ENCODE measurements at regions not wholly inside any gene's neighbourhood (a gene's known extent, or its start where the extent isn't known, plus 50 kb on each side); places are given as distances from the start of the nearest gene placed in this dataset.
A peak's percentile ranks its signal among the peaks of the same experiment; 100 is the strongest.

- Histone ChIP-seq H3K36me3 (ENCODE audit: control insufficient read depth in 2 of 2, insufficient read depth in 1 of 2, low read length in 2 of 2) (no peaks in the 10 kb centered on the region), H3K4me3 (ENCODE audit: low read depth, low read length) (no peak overlapping the region), H3K9me3 (ENCODE audit: control insufficient read depth, insufficient read depth, low read depth, low read length) (no peaks in the 10 kb centered on the region), H3K4me1 (ENCODE audit: control insufficient read depth, insufficient read depth, low read length) (peaks cover 7% of the 10 kb centered on the region), H3K27ac (ENCODE audit: extremely low read depth, low read depth, low read length) (no peak overlapping the region)
- CTCF ChIA-PET = interaction anchor here (0.8 kb wide), 1 partner anchor 32 kb away, joined by 3 read pairs; no protein-coding TSS in a partner anchor
- POLR2A ChIA-PET = interaction anchor here (0.9 kb wide), 1 partner anchor 165 kb away, joined by 3 read pairs; no protein-coding TSS in a partner anchor
- TF ChIP-seq ZNF747 (tag by site-specific recombination; IDR thresholded peaks at IDR 0.05) (no peak), ZNF175 (tag by site-specific recombination; IDR thresholded peaks at IDR 0.05) (peak; percentile 86; the same call in 1 of the 2 replicates), PBX3 (CRISPR knock-in tag; IDR thresholded peaks at IDR 0.05) (0 out of 2 replicates have a peak, but pooled peaks have one; percentile 66)
Measured at GRCh38 chr1:234776256-234776875, 166.4 kb upstream of the IRF2BP2 start.

GRCh38 chr1:234775477-234776246 lies 165.7 kb upstream of the IRF2BP2 start:
- Histone ChIP-seq H3K27ac (ENCODE audit: extremely low read depth, low read depth, low read length) (no peak overlapping the region), H3K4me1 (ENCODE audit: control insufficient read depth, insufficient read depth, low read length) (peaks cover 7% of the 10 kb centered on the region), H3K9me3 (ENCODE audit: control insufficient read depth, insufficient read depth, low read depth, low read length) (no peaks in the 10 kb centered on the region), H3K4me3 (ENCODE audit: low read depth, low read length) (no peak overlapping the region), H3K36me3 (ENCODE audit: control insufficient read depth in 2 of 2, insufficient read depth in 1 of 2, low read length in 2 of 2) (no peaks in the 10 kb centered on the region)
- POLR2A ChIA-PET = no interaction called here
- CTCF ChIA-PET = interaction anchor here (0.8 to 1.3 kb wide), 3 partner anchors 31 to 289 kb away, joined by 3 read pairs; no protein-coding TSS in a partner anchor
- no peak for TF ChIP-seq ZNF776 (tag by site-specific recombination; IDR thresholded peaks at IDR 0.05; ENCODE audit: borderline replicate concordance)
- no peak for TF ChIP-seq GLI2 (tag by site-specific recombination; IDR thresholded peaks at IDR 0.05; ENCODE audit: borderline replicate concordance, low read depth)
- TF ChIP-seq ZNF670 (tag by site-specific recombination; IDR thresholded peaks at IDR 0.05; ENCODE audit: low read depth) = no peak
- no peak for TF ChIP-seq ZBTB49 (tag by site-specific recombination; IDR thresholded peaks at IDR 0.05; ENCODE audit: low read depth)
- no peak for TF ChIP-seq ZNF660 (tag by site-specific recombination; IDR thresholded peaks at IDR 0.05)
- TF ChIP-seq ZNF174 (tag by site-specific recombination; IDR thresholded peaks at IDR 0.05) = no peak
- no peak for TF ChIP-seq ZNF433 (tag by site-specific recombination; IDR thresholded peaks at IDR 0.05; ENCODE audit: low read depth)
- TF ChIP-seq ZNF510 (tag by site-specific recombination; IDR thresholded peaks at IDR 0.05; ENCODE audit: insufficient replicate concordance) = no peak
- no peak for TF ChIP-seq ZNF202 (tag by site-specific recombination; IDR thresholded peaks at IDR 0.05; ENCODE audit: borderline replicate concordance)
- no peak for TF ChIP-seq ZNF600 (tag by site-specific recombination; IDR thresholded peaks at IDR 0.05)
- no peak for TF ChIP-seq SCRT1 (tag by site-specific recombination; IDR thresholded peaks at IDR 0.05; ENCODE audit: borderline replicate concordance)
- no peak for TF ChIP-seq ZNF423 (tag by site-specific recombination; IDR thresholded peaks at IDR 0.05)
- peak; percentile 69 for TF ChIP-seq SETDB1 (IDR thresholded peaks at IDR 0.05; ENCODE audit: insufficient read length, low read length)
- no peak for TF ChIP-seq ZNF558 (tag by site-specific recombination; IDR thresholded peaks at IDR 0.05)
- no peak for TF ChIP-seq PATZ1 (tag by site-specific recombination; IDR thresholded peaks at IDR 0.05)
- TF ChIP-seq ZNF112 (tag by site-specific recombination; IDR thresholded peaks at IDR 0.05) = no peak
- TF ChIP-seq ZNF133 (tag by site-specific recombination; IDR thresholded peaks at IDR 0.05) = peak; percentile 100
- TF ChIP-seq ZNF701 (tag by site-specific recombination; IDR thresholded peaks at IDR 0.05) = no peak
- no peak for TF ChIP-seq ZNF677 (tag by site-specific recombination; IDR thresholded peaks at IDR 0.05)
- TF ChIP-seq ZNF571 (tag by site-specific recombination; IDR thresholded peaks at IDR 0.05) = no peak
- no peak for TF ChIP-seq ZNF621 (tag by site-specific recombination; IDR thresholded peaks at IDR 0.05)
- 0 out of 2 replicates have a peak, but pooled peaks have one; percentile 58 for TF ChIP-seq ZNF626 (tag by site-specific recombination; IDR thresholded peaks at IDR 0.05)
- TF ChIP-seq ZNF555 (tag by site-specific recombination; conservative IDR thresholded peaks at IDR 0.05) = no peak
- TF ChIP-seq KLF1 (tag by site-specific recombination; IDR thresholded peaks at IDR 0.05) = no peak
- no peak for TF ChIP-seq ZNF211 (tag by site-specific recombination; IDR thresholded peaks at IDR 0.05; ENCODE audit: low read depth)
- no peak for TF ChIP-seq ZFP3 (tag by site-specific recombination; IDR thresholded peaks at IDR 0.05; ENCODE audit: low read depth)
- TF ChIP-seq TRIM28 (IDR thresholded peaks at IDR 0.05; ENCODE audit: borderline replicate concordance, low read length) = peak; percentile 69; the same call in 1 of the 2 replicates

Data from HEK293 (cell line).